Panc1 (cell line): ENCODE measurements at regions not wholly inside any gene's neighbourhood (a gene's known extent, or its start where the extent isn't known, plus 50 kb on each side); places are given as distances from the start of the nearest gene placed in this dataset.

ENCODE experiments used
- CTCF ChIP-seq: fragments of 450-650 bp; IDR thresholded peaks from 2 replicates; pipeline ENCODE4 v1.5.1; 2017; ENCODE audit warnings: mild to moderate bottlenecking
- POLR2AphosphoS5 ChIP-seq: IDR thresholded peaks from 2 replicates; pipeline ENCODE4 v1.6.1; 2012; ENCODE audit warnings: mild to moderate bottlenecking, low read depth, low read length, moderate library complexity
- REST ChIP-seq, 2 experiments: IDR thresholded peaks; 2 replicates each; pipeline ENCODE4 v1.6.1; 2011 to 2012; ENCODE audit warnings: low read depth in 2 of 2, control low read depth in 1 of 2, low read length in 1 of 2, mild to moderate bottlenecking in 1 of 2, moderate library complexity in 1 of 2; ENCODE audit not compliant: insufficient read depth in 1 of 2
- TCF7L2 ChIP-seq: IDR thresholded peaks from 2 replicates; pipeline ENCODE4 v1.6.1; 2011; ENCODE audit warnings: mild to moderate bottlenecking, low read depth, low read length, inconsistent platforms

- no peak for TF ChIP-seq CTCF
- TF ChIP-seq REST (IDR thresholded peaks at IDR 0.05; ENCODE audit: insufficient read depth in 1 of 2, low read depth in 2 of 2, low read length in 1 of 2): no peak
- TF ChIP-seq TCF7L2: no peak
- no peak for TF ChIP-seq POLR2AphosphoS5
Measured at GRCh38 chr10:121338206-121338980, 259.9 kb downstream of the FGFR2 start.
